Osteocyte (in vitro differentiated cells): ENCODE measurements at regions not wholly inside any gene's neighbourhood (a gene's known extent, or its start where the extent isn't known, plus 50 kb on each side); places are given as distances from the start of the nearest gene placed in this dataset.

Experiments
- DNase-seq: peaks from one replicate; pipeline ENCODE4 v3.0.0; 2021; ENCODE audit warnings: mixed read lengths; ENCODE audit not compliant: unreplicated experiment; ENCODE audit errors: extremely low spot score
- H3K27ac Mint-ChIP-seq: one replicate; pipeline ENCODE4 v1.8.0; 2021; ENCODE audit warnings: mild to moderate bottlenecking, mixed read lengths; ENCODE audit not compliant: unreplicated experiment
- H3K27me3 Mint-ChIP-seq: one replicate; pipeline ENCODE4 v1.8.0; 2021; ENCODE audit warnings: mixed read lengths; ENCODE audit not compliant: unreplicated experiment
- H3K36me3 Mint-ChIP-seq: one replicate; pipeline ENCODE4 v1.8.0; 2021; ENCODE audit warnings: mixed read lengths; ENCODE audit not compliant: unreplicated experiment
- H3K4me1 Mint-ChIP-seq: one replicate; pipeline ENCODE4 v1.8.0; 2021; ENCODE audit warnings: mixed read lengths; ENCODE audit not compliant: unreplicated experiment
- H3K4me3 Mint-ChIP-seq: one replicate; pipeline ENCODE4 v1.8.0; 2021; ENCODE audit warnings: mild to moderate bottlenecking, moderate library complexity, mixed read lengths; ENCODE audit not compliant: unreplicated experiment
- H3K9me3 Mint-ChIP-seq: one replicate; pipeline ENCODE4 v1.8.0; 2021; ENCODE audit warnings: mixed read lengths; ENCODE audit not compliant: unreplicated experiment
- TF ChIP-seq, protein P1 (sequence below): fragments of 200-600 bp; sonication (generic); IDR thresholded peaks from 2 replicates; pipeline ENCODE4 v1.5.0; 2021; ENCODE audit warnings: antibody characterized with exemption, mild to moderate bottlenecking, moderate library complexity

DNA sequence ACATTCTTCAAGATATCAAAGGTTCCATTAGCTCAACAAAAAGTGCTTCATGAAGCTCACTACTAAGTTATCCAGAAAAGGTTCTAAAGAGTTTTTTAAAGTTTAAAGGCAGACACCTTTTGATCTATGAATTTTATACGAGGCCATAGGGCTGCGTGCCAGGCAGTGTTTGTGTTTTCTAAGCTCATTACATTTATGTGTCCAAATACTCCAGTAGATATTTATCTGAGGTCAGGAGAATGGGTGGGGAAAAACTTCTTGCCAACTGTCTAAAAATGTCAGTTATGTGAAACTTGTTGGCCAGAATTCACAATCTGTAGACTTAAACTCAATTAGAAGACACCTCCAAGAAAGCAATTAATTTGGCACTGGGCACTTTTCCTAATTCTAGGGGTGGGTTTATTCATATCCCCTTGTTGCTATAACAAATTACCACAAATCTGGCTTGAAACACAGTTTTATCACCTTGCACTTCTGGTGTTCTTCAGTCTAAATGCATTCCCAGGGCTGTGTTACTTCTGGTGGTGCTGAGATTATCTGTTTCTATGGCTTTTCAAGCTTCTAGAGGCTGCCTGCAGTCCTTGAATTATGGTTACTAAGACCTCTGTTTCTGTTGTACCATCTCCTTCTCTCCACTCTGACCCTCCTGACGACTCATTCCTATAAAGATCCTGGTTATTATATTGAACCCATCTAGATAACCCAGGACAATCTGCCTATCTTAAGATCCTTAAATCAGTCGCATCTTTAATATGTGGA, 1030.4 kb upstream of the CNTN5 start:
- Mint-ChIP-seq H3K27me3 (peaks cover 17% of the 10 kb centered on the region), H3K4me3 (no peak overlapping the region), H3K4me1 (no peaks in the 10 kb centered on the region), H3K27ac (no peak overlapping the region), H3K36me3 (no peaks in the 10 kb centered on the region), H3K9me3 (no peaks in the 10 kb centered on the region)
- TF ChIP-seq, protein P1, sequence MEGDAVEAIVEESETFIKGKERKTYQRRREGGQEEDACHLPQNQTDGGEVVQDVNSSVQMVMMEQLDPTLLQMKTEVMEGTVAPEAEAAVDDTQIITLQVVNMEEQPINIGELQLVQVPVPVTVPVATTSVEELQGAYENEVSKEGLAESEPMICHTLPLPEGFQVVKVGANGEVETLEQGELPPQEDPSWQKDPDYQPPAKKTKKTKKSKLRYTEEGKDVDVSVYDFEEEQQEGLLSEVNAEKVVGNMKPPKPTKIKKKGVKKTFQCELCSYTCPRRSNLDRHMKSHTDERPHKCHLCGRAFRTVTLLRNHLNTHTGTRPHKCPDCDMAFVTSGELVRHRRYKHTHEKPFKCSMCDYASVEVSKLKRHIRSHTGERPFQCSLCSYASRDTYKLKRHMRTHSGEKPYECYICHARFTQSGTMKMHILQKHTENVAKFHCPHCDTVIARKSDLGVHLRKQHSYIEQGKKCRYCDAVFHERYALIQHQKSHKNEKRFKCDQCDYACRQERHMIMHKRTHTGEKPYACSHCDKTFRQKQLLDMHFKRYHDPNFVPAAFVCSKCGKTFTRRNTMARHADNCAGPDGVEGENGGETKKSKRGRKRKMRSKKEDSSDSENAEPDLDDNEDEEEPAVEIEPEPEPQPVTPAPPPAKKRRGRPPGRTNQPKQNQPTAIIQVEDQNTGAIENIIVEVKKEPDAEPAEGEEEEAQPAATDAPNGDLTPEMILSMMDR, result no peak
- DNase-seq, result no peak

DNA sequence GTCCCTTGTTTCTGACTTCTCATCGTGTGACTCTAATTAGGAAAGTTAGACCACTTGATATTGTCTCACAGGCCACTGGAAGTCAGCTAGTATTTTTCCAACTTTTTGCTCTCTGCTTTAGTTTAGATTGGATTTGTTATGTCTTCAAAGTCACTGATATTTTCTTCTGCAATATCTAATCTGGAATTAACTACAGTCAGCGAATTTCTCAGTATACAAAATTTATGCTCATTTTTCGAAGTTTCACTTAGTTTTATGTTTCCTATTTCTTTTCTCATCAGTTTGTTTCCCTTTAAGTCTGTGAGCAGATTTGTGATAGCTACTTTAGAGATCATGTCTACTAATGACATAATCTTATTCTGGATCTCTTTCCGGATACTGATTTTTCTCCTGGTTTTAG, 1027.2 kb upstream of the CNTN5 start:
- Mint-ChIP-seq H3K9me3 (no peaks in the 10 kb centered on the region), H3K27me3 (peaks cover 17% of the 10 kb centered on the region), H3K4me1 (no peaks in the 10 kb centered on the region), H3K36me3 (no peaks in the 10 kb centered on the region), H3K4me3 (no peak overlapping the region), H3K27ac (no peak overlapping the region)
- DNase-seq, result no peak
- TF ChIP-seq, protein P1, result no peak

DNA sequence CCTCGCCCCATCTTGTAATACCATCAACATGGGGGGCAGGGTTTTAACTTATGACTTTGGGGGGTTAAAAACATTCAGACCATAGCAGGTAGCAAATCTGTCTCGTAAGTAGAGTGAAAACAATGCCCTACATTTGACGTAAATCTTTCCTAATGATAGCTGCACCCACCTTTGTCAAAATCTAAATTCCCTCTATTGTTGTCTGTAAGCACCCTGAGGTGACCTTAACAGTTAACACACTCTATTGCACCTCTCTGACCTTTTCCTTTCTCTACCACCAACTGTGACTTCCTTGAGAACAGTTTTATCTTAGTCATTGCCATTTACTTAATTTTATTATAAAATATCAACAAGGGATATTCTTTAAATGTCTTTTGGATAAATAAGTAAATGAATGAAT, 1024.9 kb upstream of the CNTN5 start:
- Mint-ChIP-seq H3K4me1 (no peaks in the 10 kb centered on the region), H3K4me3 (no peak overlapping the region), H3K9me3 (no peaks in the 10 kb centered on the region)

DNA sequence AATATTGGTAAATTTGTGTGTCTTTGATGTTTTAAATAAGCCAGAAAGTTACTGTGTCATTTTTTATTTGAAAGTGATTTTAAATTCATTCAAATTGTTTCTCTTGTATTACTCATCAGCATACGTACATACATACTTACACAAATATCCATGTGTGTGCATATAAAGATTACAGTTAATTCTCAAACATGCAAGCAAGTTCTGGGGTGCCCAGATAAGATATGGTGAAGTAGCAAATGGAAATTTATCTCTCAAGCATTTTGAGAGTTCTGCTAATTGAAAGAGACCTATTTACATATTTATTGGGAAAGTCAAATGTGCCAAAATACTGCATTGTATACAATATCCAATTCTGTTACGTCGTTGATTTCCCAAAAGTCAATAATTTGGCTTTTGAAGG, 1024.0 kb upstream of the CNTN5 start:
- no peaks in the 10 kb centered on the region for H3K9me3 Mint-ChIP-seq
- TF ChIP-seq, protein P1, result no peak
- H3K4me1 Mint-ChIP-seq, result no peaks in the 10 kb centered on the region
- H3K27ac Mint-ChIP-seq, result no peak overlapping the region
- H3K4me3 Mint-ChIP-seq, result no peak overlapping the region
- peaks cover 25% of the 10 kb centered on the region for H3K27me3 Mint-ChIP-seq
- no peaks in the 10 kb centered on the region for H3K36me3 Mint-ChIP-seq
- DNase-seq, result no peak

More for the DNA sequence above, 1024.9 kb upstream of the CNTN5 start:
- H3K27ac Mint-ChIP-seq, result no peak overlapping the region
- H3K36me3 Mint-ChIP-seq, result no peaks in the 10 kb centered on the region
- H3K27me3 Mint-ChIP-seq, result peaks cover 22% of the 10 kb centered on the region
- TF ChIP-seq, protein P1, result no peak
- no peak for DNase-seq

DNA sequence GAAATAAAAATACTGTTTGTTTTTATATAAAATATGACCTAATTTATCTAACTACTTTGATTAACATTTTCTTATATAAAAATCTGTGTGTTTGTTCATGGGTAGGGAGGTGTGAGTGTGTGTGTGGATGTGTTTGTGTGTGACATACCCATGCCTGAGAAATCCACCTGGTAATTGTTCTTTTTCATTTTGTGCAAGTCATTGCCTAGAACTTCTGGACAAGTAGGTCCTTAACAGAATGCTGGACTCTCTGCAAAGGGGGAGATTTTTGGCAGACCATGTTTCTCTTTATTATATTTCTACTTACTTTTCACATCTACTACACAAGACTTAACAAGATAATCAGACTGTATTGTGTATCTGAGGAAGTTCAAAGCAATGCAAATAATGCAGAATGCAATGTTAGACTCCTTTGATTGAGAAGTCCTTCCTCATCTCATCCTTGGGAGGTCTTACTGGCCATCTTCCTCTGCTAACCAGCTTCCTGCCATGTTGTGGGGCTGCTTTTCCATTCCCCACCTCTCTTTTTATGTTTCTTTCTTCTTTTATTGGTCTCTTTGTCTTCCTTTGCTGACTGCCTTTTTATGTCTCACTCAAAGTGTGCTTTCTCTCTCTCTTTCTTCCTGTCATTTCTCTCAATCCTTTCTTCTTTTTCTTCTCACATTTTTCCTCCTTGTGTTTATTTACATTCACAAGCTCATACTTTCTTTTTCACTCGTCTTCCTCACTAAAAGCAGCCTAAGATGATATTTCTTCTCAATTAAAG, 1017.0 kb upstream of the CNTN5 start:
- H3K27ac Mint-ChIP-seq, result no peak overlapping the region
- H3K27me3 Mint-ChIP-seq, result peaks cover 26% of the 10 kb centered on the region
- no peak for DNase-seq
- H3K4me1 Mint-ChIP-seq, result no peaks in the 10 kb centered on the region
- no peaks in the 10 kb centered on the region for H3K36me3 Mint-ChIP-seq
- TF ChIP-seq, protein P1, result no peak
- no peaks in the 10 kb centered on the region for H3K9me3 Mint-ChIP-seq
- no peak overlapping the region for H3K4me3 Mint-ChIP-seq
